ENCODE measurements at regions not wholly inside any gene's neighbourhood (a gene's known extent, or its start where the extent isn't known, plus 50 kb on each side); places are given as distances from the start of the nearest gene placed in this dataset.

GRCh38 chr4:20318001-20318908 is 66.5 kb downstream of the SLIT2 start:
- ATAC-seq (no peak), DNase-seq (ENCODE audit: low read depth, low spot score) (no peak)
- H3K9me3 ChIP-seq (ENCODE audit: control insufficient read depth, insufficient read depth, low read depth, low read length) = no peaks in the 10 kb centered on the region
- BruUV-seq (replicated peaks) = no TSS peak
- no peak overlapping the region for H3K4me3 ChIP-seq (ENCODE audit: low read depth in 2 of 2, low read length in 2 of 2)
- TF ChIP-seq TCF7L2 (IDR thresholded peaks at IDR 0.05; ENCODE audit: low read depth, low read length) (no peak), POLR2AphosphoS5 (IDR thresholded peaks at IDR 0.05; ENCODE audit: low read depth, low read length) (no peak), CTCF (IDR thresholded peaks at IDR 0.05) (no peak), SIN3A (IDR thresholded peaks at IDR 0.05; ENCODE audit: borderline replicate concordance, insufficient read depth, low read depth, low read length) (no peak), REST (IDR thresholded peaks at IDR 0.05; ENCODE audit: insufficient read depth in 1 of 2, low read depth in 2 of 2, low read length in 1 of 2) (no peak)
- intact Hi-C loops (cut with micrococcal nuclease; ENCODE audit: unreplicated experiment) = no loop called here
- in situ Hi-C loops (cut with HindIII; ENCODE audit: low pct_unique_long_range_greater_than_20kb, low sequenced_read_pairs) = no loop called here
- H3K36me3 ChIP-seq (ENCODE audit: control insufficient read depth, insufficient read depth, low read length) = no peaks in the 10 kb centered on the region
- ChIA-PET CTCF (no interaction called here), POLR2A (no interaction called here)
- H3K27ac ChIP-seq (ENCODE audit: low read length) = no peak overlapping the region
- H3K27me3 ChIP-seq (ENCODE audit: control insufficient read depth, insufficient read depth, low read length) = no peaks in the 10 kb centered on the region
- no peaks in the 10 kb centered on the region for H3K4me1 ChIP-seq (ENCODE audit: control insufficient read depth, insufficient read depth, low read length)

GRCh38 chr4:20318909-20319277 is 67.2 kb downstream of the SLIT2 start:
- no peaks in the 10 kb centered on the region for H3K4me1 ChIP-seq (ENCODE audit: control insufficient read depth, insufficient read depth, low read length)
- CTCF ChIA-PET = no interaction called here
- no peaks in the 10 kb centered on the region for H3K27me3 ChIP-seq (ENCODE audit: control insufficient read depth, insufficient read depth, low read length)
- no peaks in the 10 kb centered on the region for H3K36me3 ChIP-seq (ENCODE audit: control insufficient read depth, insufficient read depth, low read length)
- no peaks in the 10 kb centered on the region for H3K9me3 ChIP-seq (ENCODE audit: control insufficient read depth, insufficient read depth, low read depth, low read length)
- H3K4me3 ChIP-seq (ENCODE audit: low read depth in 2 of 2, low read length in 2 of 2) = no peak overlapping the region
- ATAC-seq (no peak), DNase-seq (ENCODE audit: low read depth, low spot score) (no peak)
- POLR2A ChIA-PET = no interaction called here
- no peak for TF ChIP-seq TCF7L2 (IDR thresholded peaks at IDR 0.05; ENCODE audit: low read depth, low read length)
- TF ChIP-seq CTCF (IDR thresholded peaks at IDR 0.05) = no peak
- no peak for TF ChIP-seq SIN3A (IDR thresholded peaks at IDR 0.05; ENCODE audit: borderline replicate concordance, insufficient read depth, low read depth, low read length)
- TF ChIP-seq POLR2AphosphoS5 (IDR thresholded peaks at IDR 0.05; ENCODE audit: low read depth, low read length) = no peak
- no peak for TF ChIP-seq REST (IDR thresholded peaks at IDR 0.05; ENCODE audit: insufficient read depth in 1 of 2, low read depth in 2 of 2, low read length in 1 of 2)
- no TSS peak for BruUV-seq (replicated peaks)
- intact Hi-C loops (cut with micrococcal nuclease; ENCODE audit: unreplicated experiment) (no loop called here), in situ Hi-C loops (cut with HindIII; ENCODE audit: low pct_unique_long_range_greater_than_20kb, low sequenced_read_pairs) (no loop called here)
- no peak overlapping the region for H3K27ac ChIP-seq (ENCODE audit: low read length)
